ENCODE measurements at regions not wholly inside any gene's neighbourhood (a gene's known extent, or its start where the extent isn't known, plus 50 kb on each side); places are given as distances from the start of the nearest gene placed in this dataset.

DNA sequence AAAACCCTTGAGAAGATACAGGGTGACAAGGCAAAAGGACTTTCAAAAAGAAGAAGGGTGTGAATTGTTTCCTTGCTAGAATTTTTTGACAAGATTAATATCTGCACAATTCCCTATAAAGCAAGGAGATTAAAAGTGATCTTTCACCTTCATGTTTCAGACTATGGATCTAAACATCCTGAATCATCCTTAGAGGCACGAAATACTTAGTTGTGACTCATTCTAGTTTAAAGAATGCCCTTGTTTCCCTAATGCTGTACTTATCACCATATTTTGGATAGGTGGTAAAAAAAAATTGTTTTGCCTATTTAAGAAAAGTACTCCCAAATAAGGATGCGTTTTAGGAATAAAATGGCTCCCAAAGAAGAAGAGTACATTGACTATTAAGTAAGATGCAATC is 415.1 kb downstream of the LRRIQ3 start:
- H3K36me3 ChIP-seq (ENCODE audit: control insufficient read depth, insufficient read depth, low read length), result no peaks in the 10 kb centered on the region
- no peak overlapping the region for H3K4me3 ChIP-seq (replicated peaks; ENCODE audit: low read depth, low read length)
- H3K27me3 ChIP-seq (replicated peaks; ENCODE audit: control insufficient read depth, insufficient read depth, low read length), result no peaks in the 10 kb centered on the region
- TF ChIP-seq, protein P1, sequence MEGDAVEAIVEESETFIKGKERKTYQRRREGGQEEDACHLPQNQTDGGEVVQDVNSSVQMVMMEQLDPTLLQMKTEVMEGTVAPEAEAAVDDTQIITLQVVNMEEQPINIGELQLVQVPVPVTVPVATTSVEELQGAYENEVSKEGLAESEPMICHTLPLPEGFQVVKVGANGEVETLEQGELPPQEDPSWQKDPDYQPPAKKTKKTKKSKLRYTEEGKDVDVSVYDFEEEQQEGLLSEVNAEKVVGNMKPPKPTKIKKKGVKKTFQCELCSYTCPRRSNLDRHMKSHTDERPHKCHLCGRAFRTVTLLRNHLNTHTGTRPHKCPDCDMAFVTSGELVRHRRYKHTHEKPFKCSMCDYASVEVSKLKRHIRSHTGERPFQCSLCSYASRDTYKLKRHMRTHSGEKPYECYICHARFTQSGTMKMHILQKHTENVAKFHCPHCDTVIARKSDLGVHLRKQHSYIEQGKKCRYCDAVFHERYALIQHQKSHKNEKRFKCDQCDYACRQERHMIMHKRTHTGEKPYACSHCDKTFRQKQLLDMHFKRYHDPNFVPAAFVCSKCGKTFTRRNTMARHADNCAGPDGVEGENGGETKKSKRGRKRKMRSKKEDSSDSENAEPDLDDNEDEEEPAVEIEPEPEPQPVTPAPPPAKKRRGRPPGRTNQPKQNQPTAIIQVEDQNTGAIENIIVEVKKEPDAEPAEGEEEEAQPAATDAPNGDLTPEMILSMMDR (IDR thresholded peaks at IDR 0.05; ENCODE audit: insufficient read depth, low read length, poor library complexity, severe bottlenecking), result no peak
- no peak for DNase-seq (ENCODE audit: extremely low read depth, insufficient read length)

DNA sequence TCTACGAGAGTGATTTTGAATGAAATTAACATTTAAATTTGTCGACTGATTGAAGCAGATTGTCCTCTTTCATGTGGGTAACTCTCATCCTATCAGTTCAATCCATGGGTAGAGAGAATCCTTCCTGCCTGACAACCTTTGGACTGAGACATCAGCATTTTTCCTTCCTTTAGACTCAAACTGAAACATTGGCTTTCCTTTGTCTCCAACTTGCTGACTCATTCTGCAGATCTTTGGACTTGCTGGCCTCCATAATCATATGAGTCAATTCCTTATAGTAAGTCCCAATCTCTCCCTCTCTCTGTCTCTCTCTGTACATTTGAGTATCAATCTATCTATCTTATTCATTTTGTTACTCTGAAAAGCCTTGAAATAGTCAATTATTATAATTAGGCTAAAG is 416.7 kb downstream of the LRRIQ3 start:
- Histone ChIP-seq H3K36me3 (ENCODE audit: control insufficient read depth, insufficient read depth, low read length) (no peaks in the 10 kb centered on the region), H3K27me3 (replicated peaks; ENCODE audit: control insufficient read depth, insufficient read depth, low read length) (no peaks in the 10 kb centered on the region), H3K4me3 (replicated peaks; ENCODE audit: low read depth, low read length) (no peak overlapping the region)
- DNase-seq (ENCODE audit: extremely low read depth, insufficient read length), result no peak
- TF ChIP-seq, protein P1 (IDR thresholded peaks at IDR 0.05; ENCODE audit: insufficient read depth, low read length, poor library complexity, severe bottlenecking), result no peak

DNA sequence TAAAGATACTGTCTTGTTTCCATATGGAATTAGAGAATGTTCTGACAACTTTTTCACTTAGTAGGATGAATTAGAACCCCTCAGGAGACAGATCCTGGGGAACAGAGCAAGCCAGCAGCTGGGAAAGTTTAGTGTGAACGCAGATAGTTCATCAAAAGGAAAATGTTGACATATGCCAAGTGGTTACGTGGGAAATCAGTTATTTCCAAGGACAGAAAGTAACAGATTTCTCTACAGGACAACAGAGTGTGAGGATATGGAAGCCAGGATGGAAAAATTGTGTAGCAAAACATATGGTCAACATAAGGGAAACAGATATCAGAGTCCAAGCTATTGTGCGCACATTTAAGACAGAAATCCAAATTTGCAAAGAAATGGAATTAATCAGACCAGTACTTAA is 419.5 kb downstream of the LRRIQ3 start:
- Histone ChIP-seq H3K4me3 (replicated peaks; ENCODE audit: low read depth, low read length) (no peak overlapping the region), H3K36me3 (ENCODE audit: control insufficient read depth, insufficient read depth, low read length) (no peaks in the 10 kb centered on the region), H3K27me3 (replicated peaks; ENCODE audit: control insufficient read depth, insufficient read depth, low read length) (no peaks in the 10 kb centered on the region)
- TF ChIP-seq, protein P1 (IDR thresholded peaks at IDR 0.05; ENCODE audit: insufficient read depth, low read length, poor library complexity, severe bottlenecking), result no peak
- no peak for DNase-seq (ENCODE audit: extremely low read depth, insufficient read length)

DNA sequence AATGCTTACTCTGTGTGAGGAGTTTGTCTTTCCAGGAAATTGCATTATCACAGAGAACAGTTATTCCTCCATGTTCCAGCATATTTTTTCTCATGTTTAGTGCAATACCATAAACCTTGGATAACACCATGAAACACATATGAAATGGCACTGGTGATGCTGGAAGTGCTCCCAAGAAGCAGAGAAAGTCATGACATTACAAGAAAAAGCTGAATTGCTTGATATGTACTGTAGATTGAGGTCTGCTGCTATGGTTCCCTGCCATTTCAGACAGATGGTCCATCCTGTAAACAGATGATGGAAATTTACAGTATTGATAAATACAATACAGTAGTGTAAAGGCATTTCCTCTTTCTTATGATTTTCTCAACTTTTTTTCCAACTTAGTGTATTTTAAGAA is 422.1 kb downstream of the LRRIQ3 start:
- H3K4me3 ChIP-seq (replicated peaks; ENCODE audit: low read depth, low read length), result no peak overlapping the region
- no peaks in the 10 kb centered on the region for H3K36me3 ChIP-seq (ENCODE audit: control insufficient read depth, insufficient read depth, low read length)
- no peaks in the 10 kb centered on the region for H3K27me3 ChIP-seq (replicated peaks; ENCODE audit: control insufficient read depth, insufficient read depth, low read length)
- DNase-seq (ENCODE audit: extremely low read depth, insufficient read length), result no peak
- TF ChIP-seq, protein P1 (IDR thresholded peaks at IDR 0.05; ENCODE audit: insufficient read depth, low read length, poor library complexity, severe bottlenecking), result no peak

DNA sequence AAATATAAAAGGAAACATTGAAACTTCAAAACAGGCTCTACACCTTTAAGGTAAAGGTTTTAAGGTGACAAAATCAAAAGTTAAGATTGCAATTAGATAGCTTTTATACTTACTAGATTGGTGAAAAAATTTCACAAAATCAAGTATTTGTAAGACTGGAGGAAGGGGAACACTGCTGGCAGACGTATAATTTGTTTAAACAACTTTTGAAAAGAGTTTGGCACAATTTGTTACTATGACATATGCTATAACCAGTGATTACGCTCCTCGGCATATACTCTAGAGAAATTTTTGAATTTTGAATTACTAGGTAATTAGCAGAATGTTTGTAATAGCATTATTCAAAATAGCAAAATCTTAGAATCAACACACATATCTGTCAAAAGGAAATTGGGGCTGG is 425.0 kb downstream of the LRRIQ3 start:
- Histone ChIP-seq H3K36me3 (ENCODE audit: control insufficient read depth, insufficient read depth, low read length) (no peaks in the 10 kb centered on the region), H3K4me3 (replicated peaks; ENCODE audit: low read depth, low read length) (no peak overlapping the region), H3K27me3 (replicated peaks; ENCODE audit: control insufficient read depth, insufficient read depth, low read length) (no peaks in the 10 kb centered on the region)
- no peak for DNase-seq (ENCODE audit: extremely low read depth, insufficient read length)
- TF ChIP-seq, protein P1 (IDR thresholded peaks at IDR 0.05; ENCODE audit: insufficient read depth, low read length, poor library complexity, severe bottlenecking), result no peak

DNA sequence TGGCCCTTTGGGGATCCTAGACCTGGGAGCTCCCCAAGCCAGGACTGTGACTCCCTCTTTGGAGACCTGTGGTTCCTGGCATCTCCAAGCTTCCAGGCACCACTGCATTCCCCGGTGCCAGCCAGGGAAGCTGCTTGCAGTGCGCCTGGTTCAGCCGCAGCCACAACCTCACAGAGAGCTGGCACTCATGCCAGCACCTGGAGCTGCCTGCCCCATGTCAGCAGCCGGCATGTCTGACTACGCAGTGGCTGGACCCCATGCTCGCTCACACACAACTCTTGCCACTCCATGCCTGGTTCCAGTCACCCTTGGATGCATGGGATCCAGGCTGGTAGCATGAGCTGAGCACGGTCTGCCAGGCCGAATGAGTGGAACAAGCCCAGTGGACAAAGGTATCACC is 426.6 kb downstream of the LRRIQ3 start:
- H3K27me3 ChIP-seq (replicated peaks; ENCODE audit: control insufficient read depth, insufficient read depth, low read length), result no peaks in the 10 kb centered on the region
- TF ChIP-seq, protein P1 (IDR thresholded peaks at IDR 0.05; ENCODE audit: insufficient read depth, low read length, poor library complexity, severe bottlenecking), result no peak
- H3K4me3 ChIP-seq (replicated peaks; ENCODE audit: low read depth, low read length), result no peak overlapping the region
- DNase-seq (ENCODE audit: extremely low read depth, insufficient read length), result no peak
- no peaks in the 10 kb centered on the region for H3K36me3 ChIP-seq (ENCODE audit: control insufficient read depth, insufficient read depth, low read length)
